Caco-2 (cell line): ENCODE measurements at regions not wholly inside any gene's neighbourhood (a gene's known extent, or its start where the extent isn't known, plus 50 kb on each side); places are given as distances from the start of the nearest gene placed in this dataset.
A peak's percentile ranks its signal among the peaks of the same experiment; 100 is the strongest.

ENCODE experiments used
- BruUV-seq: library from RNA; stranded (reverse); fragments of 400-500 nt; replicated peaks from 2 replicates; lab custom pipeline; 2021; lab: Mats Ljungman, UMichigan
- CTCF ChIA-PET: fragments of 300-600 bp; sonication (Branson Sonifier 250); formaldehyde crosslinking; loops from one replicate; lab custom pipeline; 2022; ENCODE audit warnings: antibody characterized with exemption; lab: Charles Lee
- POLR2A ChIA-PET: fragments of 300-600 bp; sonication (Branson Sonifier 250); formaldehyde crosslinking; loops from one replicate; lab custom pipeline; 2022; ENCODE audit warnings: antibody characterized with exemption; lab: Charles Lee
- DNase-seq, 2 experiments: peaks; one replicate each; pipeline versions ENCODE4 v3.0.0 to v3.0.0-alpha.2; 2020 to 2022
- H3K27me3 ChIP-seq: replicated peaks from 2 replicates; pipeline ENCODE4 v1.6.0; 2011; ENCODE audit warnings: low read length; ENCODE audit not compliant: control insufficient read depth, insufficient read depth
- H3K36me3 ChIP-seq: 2 replicates; pipeline ENCODE4 v1.5.1; 2011; ENCODE audit warnings: low read length; ENCODE audit not compliant: control insufficient read depth, insufficient read depth
- H3K4me1 ChIP-seq: fragments of 250-450 bp; sonication (Bioruptor Pico); 2 replicates; pipeline ENCODE4 v1.5.1; 2020; ENCODE audit warnings: mild to moderate bottlenecking
- H3K4me3 ChIP-seq: 2 replicates; pipeline ENCODE4 v1.5.1; 2011; ENCODE audit warnings: low read depth, mild to moderate bottlenecking, control low read depth, low read length
- H3K9me3 ChIP-seq: fragments of 250-450 bp; sonication (Bioruptor Pico); 2 replicates; pipeline ENCODE4 v1.5.1; 2020; ENCODE audit warnings: mild to moderate bottlenecking, moderate library complexity
- H3K27ac Mint-ChIP-seq: one replicate; pipeline ENCODE4 v1.8.0; 2022; ENCODE audit warnings: mixed read lengths; ENCODE audit not compliant: unreplicated experiment
- H3K27me3 Mint-ChIP-seq: one replicate; pipeline ENCODE4 v1.8.0; 2022; ENCODE audit warnings: mixed read lengths; ENCODE audit not compliant: insufficient read depth, unreplicated experiment
- H3K36me3 Mint-ChIP-seq: one replicate; pipeline ENCODE4 v1.8.0; 2022; ENCODE audit warnings: mild to moderate bottlenecking, mixed read lengths; ENCODE audit not compliant: insufficient read depth, unreplicated experiment
- H3K4me1 Mint-ChIP-seq: one replicate; pipeline ENCODE4 v1.8.0; 2022; ENCODE audit warnings: low read depth, mixed read lengths; ENCODE audit not compliant: unreplicated experiment
- H3K4me3 Mint-ChIP-seq: one replicate; pipeline ENCODE4 v1.8.0; 2022; ENCODE audit warnings: mild to moderate bottlenecking, moderate library complexity, mixed read lengths; ENCODE audit not compliant: unreplicated experiment
- H3K9me3 Mint-ChIP-seq: one replicate; pipeline ENCODE4 v1.8.0; 2022; ENCODE audit warnings: mixed read lengths; ENCODE audit not compliant: unreplicated experiment
- intact Hi-C: fragments of 100-400 bp; cut with micrococcal nuclease; formaldehyde crosslinking; loops from one replicate; pipeline ENCODE4 v1.10.0; 2022; ENCODE audit not compliant: unreplicated experiment
- TF ChIP-seq, protein P1 (sequence below), 2 experiments: fragments of 200-600 bp in 1 of 2; IDR thresholded peaks; 1 replicate in 1 of 2; 2 replicates in 1 of 2; pipeline versions ENCODE4 v1.5.1 to v1.8.0; 2011 to 2022; ENCODE audit warnings: antibody characterized with exemption in 1 of 2, control low read depth in 1 of 2, inconsistent platforms in 1 of 2, low read depth in 1 of 2, low read length in 1 of 2, mild to moderate bottlenecking in 1 of 2, moderate library complexity in 1 of 2; ENCODE audit not compliant: insufficient read depth in 1 of 2, severe bottlenecking in 1 of 2, unreplicated experiment in 1 of 2

DNA sequence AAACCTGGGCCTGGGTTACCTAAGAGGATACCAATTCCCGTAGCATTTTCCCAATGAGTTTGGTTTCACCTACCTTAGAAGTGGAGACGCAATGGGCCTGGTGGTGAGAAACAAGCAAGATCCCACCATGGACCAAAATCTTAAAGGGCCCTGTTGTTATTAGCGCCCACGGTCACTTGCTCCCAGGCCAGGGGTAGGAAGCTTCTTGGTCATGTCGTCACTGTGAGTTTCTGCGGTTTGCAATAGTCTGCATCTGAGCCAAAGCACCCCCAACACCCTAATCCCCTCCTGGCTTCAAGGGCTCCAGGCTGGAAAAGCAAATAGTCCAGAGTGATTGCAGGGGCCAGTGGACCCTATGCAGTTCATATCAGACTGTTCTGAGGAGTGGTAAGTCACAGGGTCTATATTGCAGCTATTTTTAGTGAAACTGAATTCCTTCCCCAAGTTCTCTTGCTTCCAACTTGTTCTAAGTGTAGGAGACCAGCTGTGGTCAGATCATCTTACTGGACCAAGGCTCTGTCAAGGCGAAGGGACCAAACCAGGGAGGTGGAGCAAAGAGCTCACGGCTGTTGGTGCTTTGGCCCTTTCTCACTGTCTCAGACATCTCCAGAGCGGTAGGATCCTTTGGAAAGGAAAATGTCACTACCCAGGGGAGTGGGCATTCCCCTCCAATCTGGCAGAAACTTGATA is 307.9 kb upstream of the F9 start:
- no TSS peak for BruUV-seq
- POLR2A ChIA-PET: no interaction called here

DNA sequence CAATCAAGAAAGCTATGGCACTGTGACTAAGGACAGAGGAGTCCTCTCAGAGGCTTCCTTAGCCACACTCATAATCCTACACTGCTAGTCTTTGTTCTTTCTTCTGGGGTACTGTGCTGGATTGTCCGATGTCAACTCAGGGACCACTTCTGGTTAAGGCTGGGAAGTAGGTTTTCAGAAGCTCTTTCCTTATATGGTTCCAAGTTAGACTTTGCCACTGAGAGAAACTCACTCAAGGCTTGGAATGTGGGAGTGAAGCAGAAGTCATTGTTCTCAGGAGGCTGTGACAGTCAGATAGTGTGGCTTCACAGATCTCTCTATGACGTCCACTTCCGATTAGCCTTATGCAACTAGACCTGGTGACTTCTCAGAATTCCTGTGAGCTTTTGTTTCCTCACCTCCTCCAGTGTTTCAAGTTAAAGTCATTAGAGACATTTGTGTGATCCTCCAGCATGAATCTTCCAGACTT is 317.3 kb upstream of the F9 start:
- Histone ChIP-seq H3K27me3 (no peaks in the 10 kb centered on the region), H3K4me1 (peaks cover 15% of the 10 kb centered on the region), H3K9me3 (no peaks in the 10 kb centered on the region), H3K36me3 (no peaks in the 10 kb centered on the region), H3K4me3 (no peak overlapping the region)
- H3K9me3 Mint-ChIP-seq: peaks cover 8% of the 10 kb centered on the region
- no peaks in the 10 kb centered on the region for H3K27me3 Mint-ChIP-seq
- H3K36me3 Mint-ChIP-seq: no peaks in the 10 kb centered on the region
- intact Hi-C loops: loop anchor here (1.0 kb wide), 3 partner anchors 8 to 368 kb away; no protein-coding TSS in a partner anchor
- peak overlapping the region; percentile 79 for H3K27ac Mint-ChIP-seq
- no peak overlapping the region for H3K4me3 Mint-ChIP-seq
- BruUV-seq: no TSS peak
- TF ChIP-seq, protein P1, sequence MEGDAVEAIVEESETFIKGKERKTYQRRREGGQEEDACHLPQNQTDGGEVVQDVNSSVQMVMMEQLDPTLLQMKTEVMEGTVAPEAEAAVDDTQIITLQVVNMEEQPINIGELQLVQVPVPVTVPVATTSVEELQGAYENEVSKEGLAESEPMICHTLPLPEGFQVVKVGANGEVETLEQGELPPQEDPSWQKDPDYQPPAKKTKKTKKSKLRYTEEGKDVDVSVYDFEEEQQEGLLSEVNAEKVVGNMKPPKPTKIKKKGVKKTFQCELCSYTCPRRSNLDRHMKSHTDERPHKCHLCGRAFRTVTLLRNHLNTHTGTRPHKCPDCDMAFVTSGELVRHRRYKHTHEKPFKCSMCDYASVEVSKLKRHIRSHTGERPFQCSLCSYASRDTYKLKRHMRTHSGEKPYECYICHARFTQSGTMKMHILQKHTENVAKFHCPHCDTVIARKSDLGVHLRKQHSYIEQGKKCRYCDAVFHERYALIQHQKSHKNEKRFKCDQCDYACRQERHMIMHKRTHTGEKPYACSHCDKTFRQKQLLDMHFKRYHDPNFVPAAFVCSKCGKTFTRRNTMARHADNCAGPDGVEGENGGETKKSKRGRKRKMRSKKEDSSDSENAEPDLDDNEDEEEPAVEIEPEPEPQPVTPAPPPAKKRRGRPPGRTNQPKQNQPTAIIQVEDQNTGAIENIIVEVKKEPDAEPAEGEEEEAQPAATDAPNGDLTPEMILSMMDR (IDR thresholded peaks at IDR 0.05; ENCODE audit: insufficient read depth in 1 of 2, low read depth in 1 of 2, low read length in 1 of 2, severe bottlenecking in 1 of 2, unreplicated experiment in 1 of 2): no peak
- ChIA-PET CTCF (interaction anchor here (1.0 kb wide), 1 partner anchor 9 kb away, joined by 7 read pairs; no protein-coding TSS in a partner anchor), POLR2A (interaction anchor here (0.6 to 1.9 kb wide), 3 partner anchors 9 to 111 kb away, joined by 3 to 18 read pairs (median 3); no protein-coding TSS in a partner anchor)
- H3K4me1 Mint-ChIP-seq: peaks cover 14% of the 10 kb centered on the region
- DNase-seq: peak; percentile 62 to 67

More for the DNA sequence above, 307.9 kb upstream of the F9 start:
- DNase-seq: no peak
- intact Hi-C loops: no loop called here
- Histone ChIP-seq H3K4me3 (no peak overlapping the region), H3K9me3 (no peaks in the 10 kb centered on the region), H3K4me1 (no peaks in the 10 kb centered on the region), H3K36me3 (no peaks in the 10 kb centered on the region), H3K27me3 (no peaks in the 10 kb centered on the region)
- Mint-ChIP-seq H3K27me3 (no peaks in the 10 kb centered on the region), H3K4me1 (peaks cover 5% of the 10 kb centered on the region), H3K27ac (no peak overlapping the region), H3K4me3 (no peak overlapping the region), H3K36me3 (no peaks in the 10 kb centered on the region), H3K9me3 (no peaks in the 10 kb centered on the region)
- CTCF ChIA-PET: no interaction called here
- TF ChIP-seq, protein P1 (IDR thresholded peaks at IDR 0.05; ENCODE audit: insufficient read depth in 1 of 2, low read depth in 1 of 2, low read length in 1 of 2, severe bottlenecking in 1 of 2, unreplicated experiment in 1 of 2): no peak

DNA sequence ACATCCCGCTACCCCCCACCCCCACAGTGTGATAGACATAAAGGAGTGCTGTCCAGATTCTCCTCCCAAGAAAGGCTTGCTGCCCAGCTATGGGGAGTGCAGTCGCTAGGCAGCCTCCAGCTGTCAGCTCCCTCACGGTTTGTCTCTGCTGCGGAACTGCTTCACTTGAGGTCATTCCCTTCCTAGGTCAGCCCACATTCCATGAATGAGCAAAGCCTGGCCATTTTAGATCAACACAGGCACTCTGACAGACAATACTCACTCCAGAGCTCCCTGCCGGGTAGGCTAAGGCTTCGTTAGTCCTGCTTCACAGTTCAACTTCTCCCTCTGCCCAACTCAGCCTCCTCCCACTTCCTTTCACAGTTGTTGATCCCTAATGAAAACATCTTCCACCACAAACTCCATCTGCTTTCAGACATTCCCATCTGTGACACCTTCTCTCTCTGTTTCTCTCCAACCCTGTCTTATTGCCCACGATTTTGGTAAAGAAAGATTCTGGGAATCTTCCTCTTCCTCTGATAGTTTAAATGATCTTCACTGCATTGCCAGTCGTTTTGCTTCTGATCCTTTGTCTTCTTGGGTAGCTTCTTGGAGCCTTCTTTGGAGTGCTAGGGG is 318.9 kb upstream of the F9 start:
- Mint-ChIP-seq H3K27me3 (no peaks in the 10 kb centered on the region), H3K27ac (peak overlapping the region; percentile 4), H3K36me3 (no peaks in the 10 kb centered on the region), H3K9me3 (peaks cover 8% of the 10 kb centered on the region), H3K4me3 (no peak overlapping the region), H3K4me1 (peaks cover 14% of the 10 kb centered on the region)
- DNase-seq: no peak
- Histone ChIP-seq H3K4me1 (peaks cover 15% of the 10 kb centered on the region), H3K4me3 (no peak overlapping the region), H3K36me3 (no peaks in the 10 kb centered on the region), H3K9me3 (no peaks in the 10 kb centered on the region), H3K27me3 (no peaks in the 10 kb centered on the region)
- intact Hi-C loops: no loop called here
- POLR2A ChIA-PET: no interaction called here
- CTCF ChIA-PET: no interaction called here
- TF ChIP-seq, protein P1 (IDR thresholded peaks at IDR 0.05; ENCODE audit: insufficient read depth in 1 of 2, low read depth in 1 of 2, low read length in 1 of 2, severe bottlenecking in 1 of 2, unreplicated experiment in 1 of 2): no peak
- BruUV-seq: no TSS peak
